GM04504 (cell line): ENCODE measurements at regions not wholly inside any gene's neighbourhood (a gene's known extent, or its start where the extent isn't known, plus 50 kb on each side); places are given as distances from the start of the nearest gene placed in this dataset.

ENCODE experiments used
- DNase-seq: peaks from one replicate; pipeline ENCODE4 v3.0.0-alpha.2; 2012; ENCODE audit warnings: low read depth

DNA sequence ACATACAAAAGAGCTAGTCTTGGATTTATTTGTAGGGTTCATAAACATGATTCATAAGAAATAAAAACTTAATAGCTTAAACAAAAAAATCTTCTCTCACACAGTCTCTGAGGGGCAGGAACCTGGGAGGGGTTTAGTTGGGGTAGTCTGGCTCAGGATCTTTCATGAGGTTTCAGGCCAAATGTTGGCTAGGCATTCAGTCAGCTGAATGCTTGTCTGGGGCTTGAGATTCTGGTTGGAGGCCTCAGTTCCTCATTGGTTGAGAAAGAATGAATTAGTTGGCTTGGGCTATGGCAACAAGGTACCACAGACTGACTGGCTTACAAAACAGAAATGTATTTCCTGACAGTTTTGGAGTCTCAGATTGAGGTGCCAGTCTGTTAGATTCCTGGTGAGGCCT is 74.3 kb downstream of the ANKRD7 start:
- no peak for DNase-seq

DNA sequence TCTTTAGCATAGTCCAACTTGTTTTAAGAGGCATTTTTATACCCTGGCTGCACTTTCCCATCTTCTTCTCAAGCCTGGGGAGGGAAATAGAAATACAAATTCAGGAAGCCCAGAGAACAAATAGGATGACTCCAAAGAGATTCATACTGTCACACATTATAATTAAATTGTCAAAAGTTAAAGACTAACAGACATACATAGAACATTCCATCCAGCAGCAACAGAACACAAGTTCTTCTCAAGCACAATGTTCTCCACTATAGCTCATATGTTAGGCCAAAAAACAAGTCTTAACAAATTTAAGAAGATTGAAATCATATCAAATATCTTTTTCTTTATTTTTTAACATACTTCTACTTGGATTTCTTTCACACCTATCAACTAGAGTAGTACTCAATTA is 75.7 kb downstream of the ANKRD7 start:
- no peak for DNase-seq

DNA sequence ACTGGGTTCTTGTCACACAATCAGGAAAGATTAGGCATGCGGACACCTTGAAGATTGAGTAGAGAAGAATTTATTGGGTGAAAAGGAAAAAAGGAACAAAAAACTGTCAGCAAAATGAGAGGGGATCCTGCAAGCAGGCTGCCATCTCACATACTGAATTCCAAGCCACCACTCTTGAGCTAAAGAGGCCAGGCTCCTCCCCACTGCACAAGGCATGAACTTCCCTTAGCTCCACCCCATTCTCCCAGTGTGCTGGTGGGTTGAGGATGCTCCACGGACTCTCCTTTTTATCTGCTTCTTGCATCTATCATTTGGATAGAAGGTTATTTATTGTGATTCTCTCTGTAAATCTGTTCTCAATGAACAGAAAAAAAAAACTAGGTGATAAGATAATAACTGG is 79.6 kb downstream of the ANKRD7 start:
- DNase-seq = no peak

DNA sequence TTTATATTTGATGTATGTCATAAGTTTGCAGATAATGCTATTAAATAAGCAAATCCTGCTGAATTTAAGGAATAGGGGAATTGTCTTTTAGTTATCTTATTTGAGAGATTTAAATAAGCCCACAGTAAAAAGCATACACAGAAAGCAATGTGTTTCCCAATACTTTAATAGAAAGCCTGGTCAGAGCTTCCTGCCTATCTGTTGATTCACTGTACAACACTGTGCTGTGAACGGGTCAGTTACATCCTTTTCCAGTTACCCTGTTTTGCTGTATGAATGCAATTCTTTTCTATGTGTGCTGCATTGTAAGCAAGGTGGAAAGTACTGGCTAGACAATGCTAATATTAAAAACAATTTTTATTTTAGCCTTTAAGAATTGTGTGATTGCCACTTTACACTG is 81.2 kb downstream of the ANKRD7 start:
- no peak for DNase-seq

DNA sequence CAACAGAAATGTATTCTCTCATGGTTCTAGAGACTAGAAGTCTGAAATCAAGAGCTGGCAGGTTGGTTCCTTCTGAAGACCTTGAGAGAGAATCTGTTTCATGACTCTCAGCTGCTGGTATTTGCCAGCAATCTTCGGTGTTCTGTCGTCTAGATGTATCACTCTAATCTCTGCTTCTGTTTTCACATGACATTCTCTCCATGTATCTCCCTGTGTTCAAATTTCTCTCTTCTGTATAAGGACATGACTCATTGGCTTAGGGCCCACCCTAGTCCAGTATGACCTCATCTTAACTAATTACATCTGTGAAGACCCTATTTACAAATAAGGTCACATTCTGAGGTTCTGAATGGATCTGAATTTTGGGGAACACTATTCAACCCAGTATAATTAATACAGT is 82.3 kb downstream of the ANKRD7 start:
- DNase-seq = no peak

DNA sequence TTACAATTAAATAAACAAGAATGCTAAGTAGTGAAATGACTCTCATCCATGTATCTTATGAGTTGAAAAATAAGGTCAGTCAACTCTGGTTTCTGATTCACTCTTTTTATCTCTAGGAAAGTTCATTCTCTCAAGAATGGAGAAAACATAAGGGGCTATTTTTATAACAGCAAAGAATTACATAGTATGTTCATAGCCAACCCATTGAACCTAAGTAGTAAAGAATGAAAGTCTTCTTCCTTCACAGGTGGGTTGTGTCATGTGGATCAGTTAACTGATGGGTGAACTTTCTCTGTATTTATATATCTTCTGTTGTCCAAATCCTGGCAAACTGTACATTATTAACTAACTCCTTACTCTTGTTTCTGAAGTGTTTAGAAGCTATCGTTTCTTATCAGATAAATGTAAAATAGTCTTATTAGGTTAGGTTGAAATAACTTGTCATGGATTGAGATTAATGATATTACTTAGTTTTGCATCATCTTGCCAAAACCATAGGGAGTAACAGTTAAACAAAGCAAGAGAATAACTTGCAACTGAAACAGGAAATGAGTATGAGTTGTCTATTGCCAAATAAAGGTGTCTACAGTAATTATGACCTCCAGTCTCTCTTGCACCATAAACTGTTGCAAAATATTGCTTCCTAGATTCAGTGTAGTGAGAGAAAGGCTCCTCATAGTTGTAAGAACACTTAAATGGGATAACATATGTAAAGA is 86.8 kb downstream of the ANKRD7 start:
- no peak for DNase-seq

DNA sequence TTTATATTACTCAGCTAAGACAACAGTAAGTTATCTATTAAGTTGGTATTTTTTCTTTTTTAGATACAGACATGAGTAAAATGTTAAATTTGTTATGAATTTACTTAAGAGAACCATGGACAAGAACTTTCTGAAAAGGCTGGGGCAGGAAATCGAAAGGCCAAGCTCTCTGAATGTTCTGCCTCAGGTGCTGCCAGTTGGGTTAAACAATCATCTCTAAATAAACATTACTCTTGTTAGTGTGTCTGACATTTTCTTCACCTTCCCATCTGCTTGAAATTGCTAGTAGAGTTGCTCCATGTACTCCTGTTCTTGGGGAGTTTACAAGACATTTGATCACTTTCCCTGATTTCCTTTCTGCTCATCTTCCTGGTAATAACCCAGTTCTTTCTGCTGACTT is 87.5 kb downstream of the ANKRD7 start:
- no peak for DNase-seq

DNA sequence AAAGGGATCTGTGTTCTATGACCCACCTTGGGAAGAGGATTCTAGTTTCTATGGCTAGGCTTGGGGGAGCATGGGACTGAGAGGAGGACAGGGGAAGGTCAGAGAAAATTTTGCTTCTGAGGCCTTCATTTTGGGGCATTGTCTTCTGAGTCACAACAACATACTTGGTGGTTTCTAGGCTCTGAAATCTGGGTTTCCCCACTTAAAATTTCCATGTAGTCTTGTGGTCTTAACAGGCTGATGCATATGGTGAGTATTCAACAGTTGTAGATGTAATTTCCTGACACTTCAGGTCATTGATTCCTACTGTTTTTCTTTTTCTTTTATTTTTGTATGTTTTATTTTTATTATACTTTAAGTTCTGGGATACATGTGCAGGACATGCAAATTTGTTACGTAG is 88.5 kb downstream of the ANKRD7 start:
- no peak for DNase-seq

DNA sequence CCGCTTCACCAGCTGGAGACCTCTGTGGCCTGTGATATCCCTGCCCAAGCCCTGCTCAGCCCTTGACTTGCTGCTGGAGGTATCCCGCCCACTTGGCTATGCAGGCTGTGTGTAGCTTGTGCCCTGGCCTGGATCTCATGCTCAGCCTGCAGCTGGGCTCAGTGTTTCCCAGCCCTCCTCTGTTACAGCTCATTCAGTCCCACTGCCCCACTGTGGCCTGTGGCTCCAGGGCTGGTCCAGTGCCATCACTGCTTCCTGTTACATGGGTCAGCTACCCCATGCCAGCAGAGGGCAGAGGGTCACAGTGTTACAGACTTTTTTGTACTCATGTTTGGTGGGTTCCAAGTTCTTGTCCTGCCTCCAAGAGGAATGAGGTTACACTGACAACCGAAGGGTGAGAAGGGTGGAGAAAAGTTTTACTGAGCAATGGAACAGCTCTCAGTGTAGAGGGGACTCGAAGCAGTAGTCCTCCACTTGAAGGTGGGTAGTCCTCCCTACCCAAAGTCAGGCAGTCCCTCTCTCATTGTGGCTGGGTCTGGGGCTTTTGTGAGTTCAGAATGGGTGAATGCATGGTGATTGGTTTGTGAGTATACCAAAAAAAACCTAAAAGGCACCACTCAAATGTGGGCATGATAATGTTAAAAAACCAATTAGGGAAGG is 100.4 kb downstream of the ANKRD7 start:
- DNase-seq = no peak

DNA sequence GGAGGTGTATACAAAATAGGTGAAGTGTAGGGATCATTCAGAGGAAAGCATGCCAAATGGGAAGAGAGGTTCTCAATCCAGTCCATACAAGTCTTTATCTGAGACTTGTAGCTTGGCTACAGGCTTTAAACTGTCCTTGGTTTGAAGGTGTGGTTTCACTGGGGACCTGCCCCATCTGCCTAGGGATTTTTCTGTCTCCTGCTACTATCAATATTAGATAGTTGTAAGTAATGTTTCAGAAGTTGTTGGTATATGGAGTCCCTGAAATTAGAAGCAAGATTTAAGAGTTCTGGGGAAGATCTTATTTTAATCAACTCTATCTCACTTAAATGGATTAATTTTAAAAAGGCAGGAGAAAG is 100.9 kb downstream of the ANKRD7 start:
- no peak for DNase-seq

DNA sequence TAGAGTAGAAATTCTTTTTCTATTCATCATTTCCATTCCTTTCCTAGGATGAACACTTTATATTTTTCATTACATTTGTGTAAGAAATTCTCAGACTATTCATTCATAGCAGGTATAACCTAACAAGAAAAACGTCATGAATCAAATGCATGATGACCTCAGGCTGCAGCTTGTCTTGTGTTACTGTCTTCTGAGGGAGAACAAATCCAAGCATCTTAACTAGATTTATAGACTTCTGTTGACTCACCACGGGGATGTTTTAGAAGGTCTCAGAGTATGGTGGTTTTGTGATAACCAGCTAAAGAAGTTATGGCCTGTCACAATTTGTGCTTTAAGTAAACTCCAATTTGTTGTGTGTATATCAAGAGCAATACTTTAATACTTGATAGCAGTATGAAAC is 102.7 kb downstream of the ANKRD7 start:
- no peak for DNase-seq

DNA sequence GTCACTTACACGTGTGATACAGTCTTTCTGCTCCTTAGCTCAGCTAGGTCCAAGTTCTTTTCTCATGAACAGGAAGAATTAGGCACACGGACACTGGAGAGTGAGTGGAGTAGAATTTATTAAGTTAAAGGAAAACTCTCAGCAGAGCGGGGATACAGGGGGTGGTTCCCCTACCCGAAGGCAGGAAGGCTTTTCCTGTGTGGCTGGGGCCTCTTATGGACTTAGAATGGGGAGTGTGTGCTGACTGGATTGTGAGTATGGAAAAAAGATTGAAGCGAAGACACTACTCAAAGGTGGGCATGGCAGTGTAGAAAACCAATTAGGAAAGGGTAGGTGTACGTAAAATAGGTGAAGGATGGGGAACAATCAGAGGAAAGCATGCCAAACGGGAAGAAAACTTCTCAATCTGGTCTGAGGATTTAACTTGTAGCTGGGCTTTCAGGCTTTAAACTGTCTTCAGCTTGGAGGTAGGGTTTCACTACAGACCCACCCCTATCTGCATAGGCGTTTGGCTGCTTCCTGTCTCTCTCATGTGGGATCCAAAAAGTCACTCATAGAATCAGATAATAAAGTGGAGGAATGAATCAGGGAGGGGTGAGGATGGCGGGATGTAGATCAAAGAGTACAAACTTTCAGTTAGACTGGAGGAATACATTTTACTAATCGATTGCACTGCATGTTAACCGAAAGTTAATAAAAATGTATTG is 104.2 kb downstream of the ANKRD7 start:
- DNase-seq = no peak

DNA sequence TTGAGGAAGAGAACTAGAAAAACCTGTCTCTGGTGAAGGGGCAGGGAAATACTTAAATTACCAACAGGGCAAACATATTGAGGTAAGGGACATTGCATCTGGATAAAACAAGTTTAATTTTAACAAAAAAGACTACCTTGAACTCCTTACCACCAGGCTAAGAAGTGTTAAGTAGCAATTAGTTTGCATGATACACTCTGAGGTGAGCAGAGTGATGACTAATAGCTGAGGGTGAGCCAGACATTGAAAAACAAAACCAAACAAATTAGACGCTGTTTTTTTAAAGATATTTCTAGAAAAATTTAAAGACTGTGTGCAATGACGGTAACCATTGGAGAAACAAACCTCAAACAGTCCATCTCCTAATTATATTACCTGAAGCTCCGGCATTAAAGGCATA is 105.9 kb downstream of the ANKRD7 start:
- DNase-seq = no peak

DNA sequence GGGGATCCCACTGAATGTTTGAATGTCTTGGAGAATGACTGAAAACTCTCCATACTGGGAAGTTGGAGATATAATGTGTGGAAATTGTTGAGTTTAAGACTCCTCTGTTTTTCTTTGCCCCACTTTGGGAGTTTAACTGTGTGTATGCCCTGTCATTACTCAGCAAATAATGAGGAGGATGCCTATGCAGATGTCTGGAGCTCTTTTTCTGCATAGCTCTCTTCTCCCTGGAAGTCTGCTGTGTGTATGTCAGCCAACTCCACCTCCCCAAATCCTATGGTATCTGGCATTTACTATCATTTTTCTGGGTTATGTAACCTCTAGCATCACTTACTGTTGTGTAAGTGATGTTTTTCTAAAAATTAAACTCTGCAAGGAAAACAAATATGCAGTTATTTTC is 122.2 kb downstream of the ANKRD7 start:
- DNase-seq = no peak

DNA sequence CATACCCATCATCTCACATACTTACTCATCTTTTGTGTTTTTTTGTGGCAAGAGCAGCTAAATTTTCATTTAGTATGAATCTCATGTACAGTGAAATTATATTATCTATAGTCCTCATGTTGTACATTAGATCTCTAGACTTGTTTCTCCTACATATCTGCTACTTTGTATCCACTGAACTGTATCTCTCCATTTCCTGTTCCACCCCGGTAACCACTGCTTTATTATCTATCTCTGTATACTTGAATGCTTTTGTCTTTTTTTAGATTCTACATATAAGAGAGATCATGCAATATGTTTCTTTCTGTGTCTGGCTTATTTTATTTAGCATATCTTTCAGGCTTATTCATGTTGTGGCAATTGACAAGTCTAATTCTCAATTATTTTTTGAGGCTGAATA is 125.1 kb downstream of the ANKRD7 start:
- DNase-seq = no peak

DNA sequence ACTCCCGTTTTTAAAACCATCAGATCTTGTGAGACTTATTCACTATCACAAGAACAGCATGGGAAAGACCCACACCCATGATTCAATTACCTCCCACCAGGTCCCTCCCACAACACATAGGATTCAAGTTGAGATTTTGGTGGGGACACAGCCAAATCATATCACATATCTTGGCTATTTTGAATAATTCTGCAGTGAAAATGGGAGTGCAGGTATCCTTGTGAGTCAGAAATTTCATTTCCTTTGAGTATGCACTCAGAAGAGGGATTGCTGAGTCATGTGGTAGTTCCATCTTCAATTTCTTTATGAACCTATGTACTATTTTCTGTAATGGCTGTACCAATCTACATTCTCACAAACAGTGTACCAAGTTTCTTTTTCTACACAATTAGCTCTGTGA is 125.8 kb downstream of the ANKRD7 start:
- no peak for DNase-seq

DNA sequence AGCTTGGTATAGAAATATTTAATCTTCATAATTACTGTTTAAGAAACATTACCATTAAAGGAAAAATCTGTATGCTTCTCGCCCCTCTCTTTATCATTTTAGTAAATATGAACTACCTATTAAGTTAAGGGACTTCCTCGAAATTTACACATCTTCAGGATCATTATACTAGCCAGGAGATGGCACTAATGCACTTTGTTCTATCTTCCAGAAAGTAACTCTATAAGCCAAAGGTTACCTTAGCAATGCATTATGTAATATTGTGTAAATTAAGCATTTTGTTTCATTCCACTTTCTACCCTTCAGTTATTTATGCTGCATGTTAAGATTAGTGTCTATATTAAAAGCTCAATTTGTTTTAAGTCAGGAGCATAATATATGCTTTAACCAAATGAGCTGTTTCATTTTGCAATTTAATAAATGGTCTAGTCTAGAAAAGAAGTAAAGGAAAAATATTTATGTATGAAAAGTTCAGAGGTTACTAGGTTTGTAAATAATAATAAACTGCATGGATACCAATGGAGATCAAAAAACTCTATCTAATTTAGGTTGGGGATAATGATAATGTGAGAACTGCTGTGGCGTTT is 128.5 kb downstream of the ANKRD7 start:
- DNase-seq = no peak

DNA sequence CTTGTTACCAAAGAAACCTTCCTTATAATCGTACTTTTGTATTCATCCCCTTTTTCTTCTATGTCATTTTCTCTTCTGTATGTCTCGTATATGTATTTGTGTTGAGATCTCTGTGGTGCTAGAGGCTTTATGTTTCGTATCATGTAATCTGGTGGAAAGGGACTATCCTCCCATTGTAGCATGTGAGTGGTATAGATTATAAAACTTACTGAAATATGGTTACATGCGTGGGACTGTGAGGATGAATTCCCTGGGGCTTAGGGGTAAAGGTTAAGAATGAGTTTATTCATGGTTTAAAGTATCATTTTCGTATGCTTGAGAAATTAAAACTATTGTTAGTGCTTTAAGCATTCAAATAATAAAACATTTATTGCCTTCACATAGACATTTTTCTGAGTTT is 141.9 kb downstream of the ANKRD7 start:
- DNase-seq = no peak

DNA sequence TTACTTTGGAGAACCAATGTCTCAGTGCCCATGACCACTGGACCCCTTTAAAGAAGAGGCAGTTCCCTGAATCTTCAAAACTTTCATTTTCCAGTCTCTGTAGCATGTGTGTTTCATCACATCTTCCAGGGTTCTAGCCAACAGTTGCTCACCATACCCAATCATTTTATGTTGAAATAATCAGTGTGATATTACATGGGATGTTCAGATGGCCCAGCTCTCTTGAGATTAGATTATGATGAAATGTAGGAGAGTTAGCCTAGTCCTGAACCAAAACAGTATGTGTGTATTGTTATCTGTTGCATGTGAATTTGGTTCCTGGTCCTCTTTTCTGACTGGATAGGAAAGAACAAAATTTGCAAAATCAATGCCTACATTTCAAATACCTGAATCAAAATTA is 144.5 kb downstream of the ANKRD7 start:
- no peak for DNase-seq

DNA sequence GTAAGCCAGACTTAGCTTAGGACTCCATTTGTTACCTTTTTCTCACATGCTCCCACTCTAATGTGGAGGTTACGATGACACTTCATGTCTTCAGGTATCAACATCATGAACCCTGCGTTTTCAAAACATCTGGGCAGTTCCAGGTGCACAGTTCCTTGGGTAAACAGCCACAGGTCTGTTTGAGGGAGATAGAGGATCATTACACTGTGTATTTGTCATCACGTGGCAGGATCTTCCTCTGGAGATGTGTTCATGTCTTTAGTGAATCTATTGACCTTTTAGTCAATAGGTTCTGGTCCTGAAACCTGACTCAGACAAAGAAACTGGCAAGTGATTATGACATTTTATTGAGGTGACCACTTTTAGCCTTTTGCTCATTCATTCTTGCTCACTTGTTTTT is 145.5 kb downstream of the ANKRD7 start:
- DNase-seq = no peak

DNA sequence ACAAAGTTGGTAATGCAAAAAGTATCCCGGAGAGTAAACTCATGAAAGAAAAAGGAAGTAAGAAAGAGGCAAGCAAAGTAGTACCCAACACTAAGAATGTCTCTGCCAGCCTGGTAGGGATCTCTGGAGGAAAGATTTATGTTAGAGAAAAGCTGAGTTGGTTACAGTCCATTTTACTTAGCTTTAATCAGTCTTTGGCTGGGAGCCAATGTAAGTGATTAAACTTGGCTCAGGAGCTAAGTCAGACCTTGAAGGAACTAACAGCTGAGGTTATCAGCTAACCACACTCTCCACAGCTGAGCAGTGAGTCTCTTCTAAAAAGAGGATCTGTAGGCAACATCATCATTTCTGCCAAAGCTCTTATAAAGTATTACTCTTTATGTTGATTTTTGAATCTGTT is 148.0 kb downstream of the ANKRD7 start:
- no peak for DNase-seq

DNA sequence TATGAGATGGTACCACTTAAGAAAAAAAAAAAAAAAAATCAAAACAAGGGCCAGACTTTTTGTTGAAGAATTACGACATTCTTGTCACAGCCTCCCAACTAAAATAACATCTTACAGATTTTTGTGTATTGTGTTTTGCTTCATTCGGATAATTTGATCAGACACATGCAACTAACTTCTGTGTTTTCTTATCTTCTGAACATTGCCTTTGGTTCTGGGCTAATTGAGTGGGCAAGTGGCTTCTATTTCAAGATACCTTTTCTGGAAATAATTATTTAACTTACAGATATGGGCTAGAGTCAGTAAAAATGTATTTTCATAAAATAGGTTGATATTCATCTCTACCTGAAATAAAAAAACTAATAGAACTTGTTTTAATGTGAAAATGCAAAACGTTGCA is 165.1 kb downstream of the ANKRD7 start:
- DNase-seq = no peak

DNA sequence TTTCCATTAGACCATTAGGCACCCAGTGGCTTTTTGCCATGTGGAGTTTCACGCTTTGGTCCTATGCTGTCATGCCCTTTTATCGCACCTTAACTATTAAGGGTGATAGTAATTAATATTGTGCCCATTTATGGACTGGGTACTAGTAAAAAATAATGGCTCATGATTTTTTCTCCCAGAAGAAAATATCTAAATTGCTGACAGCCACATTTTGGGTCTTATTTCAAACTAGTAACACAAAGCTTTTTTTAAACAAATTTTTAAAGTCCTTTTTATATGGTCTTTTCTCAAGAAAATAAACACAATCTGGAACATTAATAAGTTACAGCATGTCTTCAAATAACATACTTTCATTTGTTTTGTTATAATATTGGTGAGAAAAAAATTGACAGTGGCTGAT is 179.7 kb downstream of the ANKRD7 start:
- DNase-seq = no peak
